ENCODE measurements at regions not wholly inside any gene's neighbourhood (a gene's known extent, or its start where the extent isn't known, plus 50 kb on each side); places are given as distances from the start of the nearest gene placed in this dataset.

- no peak overlapping the region for H3K27ac ChIP-seq
- TF ChIP-seq, protein P1, sequence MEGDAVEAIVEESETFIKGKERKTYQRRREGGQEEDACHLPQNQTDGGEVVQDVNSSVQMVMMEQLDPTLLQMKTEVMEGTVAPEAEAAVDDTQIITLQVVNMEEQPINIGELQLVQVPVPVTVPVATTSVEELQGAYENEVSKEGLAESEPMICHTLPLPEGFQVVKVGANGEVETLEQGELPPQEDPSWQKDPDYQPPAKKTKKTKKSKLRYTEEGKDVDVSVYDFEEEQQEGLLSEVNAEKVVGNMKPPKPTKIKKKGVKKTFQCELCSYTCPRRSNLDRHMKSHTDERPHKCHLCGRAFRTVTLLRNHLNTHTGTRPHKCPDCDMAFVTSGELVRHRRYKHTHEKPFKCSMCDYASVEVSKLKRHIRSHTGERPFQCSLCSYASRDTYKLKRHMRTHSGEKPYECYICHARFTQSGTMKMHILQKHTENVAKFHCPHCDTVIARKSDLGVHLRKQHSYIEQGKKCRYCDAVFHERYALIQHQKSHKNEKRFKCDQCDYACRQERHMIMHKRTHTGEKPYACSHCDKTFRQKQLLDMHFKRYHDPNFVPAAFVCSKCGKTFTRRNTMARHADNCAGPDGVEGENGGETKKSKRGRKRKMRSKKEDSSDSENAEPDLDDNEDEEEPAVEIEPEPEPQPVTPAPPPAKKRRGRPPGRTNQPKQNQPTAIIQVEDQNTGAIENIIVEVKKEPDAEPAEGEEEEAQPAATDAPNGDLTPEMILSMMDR (IDR thresholded peaks at IDR 0.05): no peak
These were observed 275.9 kb downstream of the SLC16A7 start for GRCh38 chr12:59871779-59872178.

DNA sequence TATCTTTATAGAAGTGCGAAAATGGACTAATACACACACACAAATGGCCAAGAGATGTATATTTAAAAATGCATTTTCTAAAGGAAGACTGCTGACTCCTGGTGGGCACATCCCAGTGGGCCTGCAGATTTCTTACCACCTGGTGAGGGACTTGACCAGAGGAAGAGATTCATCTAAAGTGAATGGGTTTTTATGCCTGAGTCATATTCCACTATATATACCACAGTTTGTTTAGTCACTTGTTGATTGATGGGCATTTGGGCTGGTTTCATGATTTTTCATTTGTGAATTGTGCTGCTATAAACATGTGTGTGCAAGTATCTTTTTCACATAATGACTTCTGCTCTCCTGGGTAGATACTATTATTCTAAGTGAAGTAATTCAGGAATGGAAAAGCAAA, 277.3 kb downstream of the SLC16A7 start:
- TF ChIP-seq, protein P1 (IDR thresholded peaks at IDR 0.05): no peak
- H3K9me3 ChIP-seq: no peaks in the 10 kb centered on the region
- no peaks in the 10 kb centered on the region for H3K27me3 ChIP-seq
- no peaks in the 10 kb centered on the region for H3K4me1 ChIP-seq (ENCODE audit: control insufficient read depth in 1 of 2, insufficient read depth in 1 of 2, low read depth in 1 of 2, low read length in 1 of 2)
- no peak overlapping the region for H3K27ac ChIP-seq
- no peaks in the 10 kb centered on the region for H3K36me3 ChIP-seq
- H3K4me3 ChIP-seq (ENCODE audit: low read depth in 1 of 2, low read length in 1 of 2): no peak overlapping the region

More at GRCh38 chr12:59871779-59872178, 275.9 kb downstream of the SLC16A7 start:
- no peaks in the 10 kb centered on the region for H3K9me3 ChIP-seq
- H3K4me1 ChIP-seq (ENCODE audit: control insufficient read depth in 1 of 2, insufficient read depth in 1 of 2, low read depth in 1 of 2, low read length in 1 of 2): no peaks in the 10 kb centered on the region
- H3K36me3 ChIP-seq: no peaks in the 10 kb centered on the region
- H3K27me3 ChIP-seq: no peaks in the 10 kb centered on the region
- H3K4me3 ChIP-seq (ENCODE audit: low read depth in 1 of 2, low read length in 1 of 2): no peak overlapping the region

GRCh38 chr12:59874781-59875180, 279.0 kb downstream of the SLC16A7 start:
- Histone ChIP-seq H3K27me3 (no peaks in the 10 kb centered on the region), H3K4me3 (ENCODE audit: low read depth in 1 of 2, low read length in 1 of 2) (no peak overlapping the region), H3K4me1 (ENCODE audit: control insufficient read depth in 1 of 2, insufficient read depth in 1 of 2, low read depth in 1 of 2, low read length in 1 of 2) (no peaks in the 10 kb centered on the region), H3K36me3 (no peaks in the 10 kb centered on the region), H3K9me3 (no peaks in the 10 kb centered on the region), H3K27ac (no peak overlapping the region)
- TF ChIP-seq, protein P1 (IDR thresholded peaks at IDR 0.05): no peak

GRCh38 chr12:59886131-59886733, 290.4 kb downstream of the SLC16A7 start:
- no peaks in the 10 kb centered on the region for H3K4me1 ChIP-seq (ENCODE audit: control insufficient read depth in 1 of 2, insufficient read depth in 1 of 2, low read depth in 1 of 2, low read length in 1 of 2)
- H3K4me3 ChIP-seq (ENCODE audit: low read depth in 1 of 2, low read length in 1 of 2): no peak overlapping the region
- TF ChIP-seq, protein P1 (IDR thresholded peaks at IDR 0.05): no peak
- no peak overlapping the region for H3K27ac ChIP-seq
- no peaks in the 10 kb centered on the region for H3K9me3 ChIP-seq
- H3K27me3 ChIP-seq: no peaks in the 10 kb centered on the region
- H3K36me3 ChIP-seq: no peaks in the 10 kb centered on the region

DNA sequence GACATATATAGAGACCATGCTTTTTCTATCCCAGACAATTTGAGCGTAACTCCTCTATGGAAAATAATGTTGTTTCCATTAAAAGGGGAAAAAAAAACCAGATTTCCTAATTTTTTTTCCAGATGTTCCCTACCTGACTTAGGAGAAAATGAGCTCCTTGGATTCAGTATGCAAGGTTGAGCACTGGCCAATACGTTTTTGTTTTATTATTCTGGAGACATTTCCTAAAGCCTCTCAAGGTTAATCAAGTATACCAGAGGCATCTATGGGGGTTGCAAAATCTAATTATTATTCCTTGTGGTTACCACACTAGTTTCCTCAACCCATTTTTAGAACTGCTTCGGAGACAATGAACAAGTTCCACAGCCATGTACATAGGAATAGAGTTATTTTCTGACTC, 291.3 kb downstream of the SLC16A7 start:
- no peaks in the 10 kb centered on the region for H3K27me3 ChIP-seq
- no peaks in the 10 kb centered on the region for H3K36me3 ChIP-seq
- H3K27ac ChIP-seq: no peak overlapping the region
- H3K4me1 ChIP-seq (ENCODE audit: control insufficient read depth in 1 of 2, insufficient read depth in 1 of 2, low read depth in 1 of 2, low read length in 1 of 2): no peaks in the 10 kb centered on the region
- TF ChIP-seq, protein P1 (IDR thresholded peaks at IDR 0.05): no peak
- no peaks in the 10 kb centered on the region for H3K9me3 ChIP-seq
- no peak overlapping the region for H3K4me3 ChIP-seq (ENCODE audit: low read depth in 1 of 2, low read length in 1 of 2)

Measured in neutrophil (primary cell).